H1 (cell line): ENCODE measurements at regions not wholly inside any gene's neighbourhood (a gene's known extent, or its start where the extent isn't known, plus 50 kb on each side); places are given as distances from the start of the nearest gene placed in this dataset.

Experiments
- CBX8 ChIP-seq: fragments of 300-800, 300-1000 bp; sonication (generic); IDR thresholded peaks from 2 replicates; pipeline ENCODE4 v1.7.1; 2016; ENCODE audit warnings: low read depth, low read length, borderline replicate concordance
- CHD1 ChIP-seq: IDR thresholded peaks from 2 replicates; pipeline ENCODE4 v1.6.1; 2012; ENCODE audit warnings: low read depth, low read length, improper control_type of control experiment
- CTBP2 ChIP-seq: IDR thresholded peaks from 2 replicates; pipeline ENCODE4 v1.7.0; 2011; ENCODE audit warnings: borderline replicate concordance, mild to moderate bottlenecking, moderate library complexity, mixed read lengths, low read length; ENCODE audit not compliant: insufficient read depth, insufficient read length
- CTCF ChIP-seq, 3 experiments: IDR thresholded peaks; 1 replicate in 2 of 3; 2 replicates in 1 of 3; pipeline versions ENCODE4 v1.5.1 to v1.6.1; 2011; ENCODE audit warnings: low read length in 3 of 3, mild to moderate bottlenecking in 3 of 3, inconsistent platforms in 2 of 3, low read depth in 1 of 3, moderate library complexity in 1 of 3; ENCODE audit not compliant: insufficient read depth in 1 of 3; ENCODE audit errors: control extremely low read depth in 1 of 3
- EZH2 ChIP-seq: fragments of 200-600 bp; sonication (generic); IDR thresholded peaks from 2 replicates; pipeline ENCODE4 v1.7.1; 2012; ENCODE audit warnings: low read depth, mild to moderate bottlenecking, moderate library complexity, low read length, inconsistent platforms; ENCODE audit not compliant: severe bottlenecking
- GTF2F1 ChIP-seq: IDR thresholded peaks from 2 replicates; pipeline ENCODE4 v1.6.1; 2012; ENCODE audit warnings: low read depth, low read length, improper control_type of control experiment, borderline replicate concordance
- RXRA ChIP-seq: IDR thresholded peaks from 2 replicates; pipeline ENCODE4 v1.6.1; 2011; ENCODE audit warnings: low read depth, mild to moderate bottlenecking, low read length, moderate library complexity; ENCODE audit not compliant: insufficient read depth
- TF ChIP-seq, protein P1 (sequence below): fragments of 300-600 bp; sonication (generic); IDR thresholded peaks from 2 replicates; pipeline ENCODE4 v1.7.1; 2012; ENCODE audit warnings: low read length, moderate library complexity, mild to moderate bottlenecking, inconsistent platforms; ENCODE audit not compliant: insufficient replicate concordance

DNA sequence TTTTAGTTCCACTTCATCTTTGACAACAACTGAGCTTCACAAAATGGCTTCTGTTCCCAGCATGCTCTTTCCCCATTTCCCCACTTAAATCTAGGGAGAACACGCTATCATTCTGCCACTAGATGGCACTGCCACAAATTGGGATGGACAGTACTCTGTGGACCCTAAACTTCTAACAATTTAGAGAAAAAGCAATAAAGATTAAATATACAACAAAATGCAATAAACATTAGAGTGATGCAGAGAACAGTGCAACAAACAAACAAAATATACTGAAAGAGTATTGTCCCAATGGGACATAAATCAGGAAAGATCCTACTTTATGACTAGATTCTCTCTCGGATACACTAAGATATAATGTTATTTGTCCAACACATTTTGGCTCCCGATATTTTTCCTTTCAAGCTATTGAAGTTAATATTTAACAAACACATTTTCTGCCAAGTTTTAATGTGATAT, 169.7 kb upstream of the TMCO5A start (continued):
- TF ChIP-seq, protein P1, sequence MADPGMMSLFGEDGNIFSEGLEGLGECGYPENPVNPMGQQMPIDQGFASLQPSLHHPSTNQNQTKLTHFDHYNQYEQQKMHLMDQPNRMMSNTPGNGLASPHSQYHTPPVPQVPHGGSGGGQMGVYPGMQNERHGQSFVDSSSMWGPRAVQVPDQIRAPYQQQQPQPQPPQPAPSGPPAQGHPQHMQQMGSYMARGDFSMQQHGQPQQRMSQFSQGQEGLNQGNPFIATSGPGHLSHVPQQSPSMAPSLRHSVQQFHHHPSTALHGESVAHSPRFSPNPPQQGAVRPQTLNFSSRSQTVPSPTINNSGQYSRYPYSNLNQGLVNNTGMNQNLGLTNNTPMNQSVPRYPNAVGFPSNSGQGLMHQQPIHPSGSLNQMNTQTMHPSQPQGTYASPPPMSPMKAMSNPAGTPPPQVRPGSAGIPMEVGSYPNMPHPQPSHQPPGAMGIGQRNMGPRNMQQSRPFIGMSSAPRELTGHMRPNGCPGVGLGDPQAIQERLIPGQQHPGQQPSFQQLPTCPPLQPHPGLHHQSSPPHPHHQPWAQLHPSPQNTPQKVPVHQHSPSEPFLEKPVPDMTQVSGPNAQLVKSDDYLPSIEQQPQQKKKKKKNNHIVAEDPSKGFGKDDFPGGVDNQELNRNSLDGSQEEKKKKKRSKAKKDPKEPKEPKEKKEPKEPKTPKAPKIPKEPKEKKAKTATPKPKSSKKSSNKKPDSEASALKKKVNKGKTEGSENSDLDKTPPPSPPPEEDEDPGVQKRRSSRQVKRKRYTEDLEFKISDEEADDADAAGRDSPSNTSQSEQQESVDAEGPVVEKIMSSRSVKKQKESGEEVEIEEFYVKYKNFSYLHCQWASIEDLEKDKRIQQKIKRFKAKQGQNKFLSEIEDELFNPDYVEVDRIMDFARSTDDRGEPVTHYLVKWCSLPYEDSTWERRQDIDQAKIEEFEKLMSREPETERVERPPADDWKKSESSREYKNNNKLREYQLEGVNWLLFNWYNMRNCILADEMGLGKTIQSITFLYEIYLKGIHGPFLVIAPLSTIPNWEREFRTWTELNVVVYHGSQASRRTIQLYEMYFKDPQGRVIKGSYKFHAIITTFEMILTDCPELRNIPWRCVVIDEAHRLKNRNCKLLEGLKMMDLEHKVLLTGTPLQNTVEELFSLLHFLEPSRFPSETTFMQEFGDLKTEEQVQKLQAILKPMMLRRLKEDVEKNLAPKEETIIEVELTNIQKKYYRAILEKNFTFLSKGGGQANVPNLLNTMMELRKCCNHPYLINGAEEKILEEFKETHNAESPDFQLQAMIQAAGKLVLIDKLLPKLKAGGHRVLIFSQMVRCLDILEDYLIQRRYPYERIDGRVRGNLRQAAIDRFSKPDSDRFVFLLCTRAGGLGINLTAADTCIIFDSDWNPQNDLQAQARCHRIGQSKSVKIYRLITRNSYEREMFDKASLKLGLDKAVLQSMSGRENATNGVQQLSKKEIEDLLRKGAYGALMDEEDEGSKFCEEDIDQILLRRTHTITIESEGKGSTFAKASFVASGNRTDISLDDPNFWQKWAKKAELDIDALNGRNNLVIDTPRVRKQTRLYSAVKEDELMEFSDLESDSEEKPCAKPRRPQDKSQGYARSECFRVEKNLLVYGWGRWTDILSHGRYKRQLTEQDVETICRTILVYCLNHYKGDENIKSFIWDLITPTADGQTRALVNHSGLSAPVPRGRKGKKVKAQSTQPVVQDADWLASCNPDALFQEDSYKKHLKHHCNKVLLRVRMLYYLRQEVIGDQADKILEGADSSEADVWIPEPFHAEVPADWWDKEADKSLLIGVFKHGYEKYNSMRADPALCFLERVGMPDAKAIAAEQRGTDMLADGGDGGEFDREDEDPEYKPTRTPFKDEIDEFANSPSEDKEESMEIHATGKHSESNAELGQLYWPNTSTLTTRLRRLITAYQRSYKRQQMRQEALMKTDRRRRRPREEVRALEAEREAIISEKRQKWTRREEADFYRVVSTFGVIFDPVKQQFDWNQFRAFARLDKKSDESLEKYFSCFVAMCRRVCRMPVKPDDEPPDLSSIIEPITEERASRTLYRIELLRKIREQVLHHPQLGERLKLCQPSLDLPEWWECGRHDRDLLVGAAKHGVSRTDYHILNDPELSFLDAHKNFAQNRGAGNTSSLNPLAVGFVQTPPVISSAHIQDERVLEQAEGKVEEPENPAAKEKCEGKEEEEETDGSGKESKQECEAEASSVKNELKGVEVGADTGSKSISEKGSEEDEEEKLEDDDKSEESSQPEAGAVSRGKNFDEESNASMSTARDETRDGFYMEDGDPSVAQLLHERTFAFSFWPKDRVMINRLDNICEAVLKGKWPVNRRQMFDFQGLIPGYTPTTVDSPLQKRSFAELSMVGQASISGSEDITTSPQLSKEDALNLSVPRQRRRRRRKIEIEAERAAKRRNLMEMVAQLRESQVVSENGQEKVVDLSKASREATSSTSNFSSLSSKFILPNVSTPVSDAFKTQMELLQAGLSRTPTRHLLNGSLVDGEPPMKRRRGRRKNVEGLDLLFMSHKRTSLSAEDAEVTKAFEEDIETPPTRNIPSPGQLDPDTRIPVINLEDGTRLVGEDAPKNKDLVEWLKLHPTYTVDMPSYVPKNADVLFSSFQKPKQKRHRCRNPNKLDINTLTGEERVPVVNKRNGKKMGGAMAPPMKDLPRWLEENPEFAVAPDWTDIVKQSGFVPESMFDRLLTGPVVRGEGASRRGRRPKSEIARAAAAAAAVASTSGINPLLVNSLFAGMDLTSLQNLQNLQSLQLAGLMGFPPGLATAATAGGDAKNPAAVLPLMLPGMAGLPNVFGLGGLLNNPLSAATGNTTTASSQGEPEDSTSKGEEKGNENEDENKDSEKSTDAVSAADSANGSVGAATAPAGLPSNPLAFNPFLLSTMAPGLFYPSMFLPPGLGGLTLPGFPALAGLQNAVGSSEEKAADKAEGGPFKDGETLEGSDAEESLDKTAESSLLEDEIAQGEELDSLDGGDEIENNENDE: no peak
- TF ChIP-seq GTF2F1: no peak
- TF ChIP-seq CTCF (IDR thresholded peaks at IDR 0.05; ENCODE audit: control extremely low read depth in 1 of 3, insufficient read depth in 1 of 3, low read depth in 1 of 3, low read length in 3 of 3): peak in 2 of 3 experiments; percentile 35 to 62; a peak in 2 of 4 replicates
- TF ChIP-seq RXRA: no peak
- TF ChIP-seq EZH2: no peak
- TF ChIP-seq CHD1: no peak
- no peak for TF ChIP-seq CTBP2
- TF ChIP-seq CBX8: no peak
